ENCODE measurements at regions not wholly inside any gene's neighbourhood (a gene's known extent, or its start where the extent isn't known, plus 50 kb on each side); places are given as distances from the start of the nearest gene placed in this dataset.

- H3K4me3 ChIP-seq (ENCODE audit: low read depth, low read length): no peak overlapping the region
- no peaks in the 10 kb centered on the region for H3K4me1 ChIP-seq
- Mint-ChIP-seq H3K27me3 (ENCODE audit: insufficient read depth, unreplicated experiment) (no peaks in the 10 kb centered on the region), H3K36me3 (ENCODE audit: insufficient read depth, unreplicated experiment) (no peaks in the 10 kb centered on the region), H3K4me1 (ENCODE audit: low read depth, unreplicated experiment) (no peaks in the 10 kb centered on the region), H3K27ac (ENCODE audit: unreplicated experiment) (no peak overlapping the region), H3K9me3 (ENCODE audit: unreplicated experiment) (peaks cover 13% of the 10 kb centered on the region), H3K4me3 (ENCODE audit: unreplicated experiment) (no peak overlapping the region)
- H3K36me3 ChIP-seq (ENCODE audit: control insufficient read depth, insufficient read depth, low read length): no peaks in the 10 kb centered on the region
- intact Hi-C loops (cut with micrococcal nuclease; ENCODE audit: unreplicated experiment): loop anchor here (5.0 kb wide), 2 partner anchors 326 to 461 kb away; partner anchors contain the start of gene LEF1
- POLR2A ChIA-PET: no interaction called here
- H3K27me3 ChIP-seq (replicated peaks; ENCODE audit: control insufficient read depth, insufficient read depth, low read length): no peaks in the 10 kb centered on the region
- no peak for TF ChIP-seq CTCF (IDR thresholded peaks at IDR 0.05; ENCODE audit: insufficient read depth in 1 of 2, low read depth in 1 of 2, low read length in 1 of 2, severe bottlenecking in 1 of 2, unreplicated experiment in 1 of 2)
- peaks cover 3% of the 10 kb centered on the region; the same call in 1 of the 2 replicates for H3K9me3 ChIP-seq
- DNase-seq: no peak
- CTCF ChIA-PET: interaction anchor here (1.1 kb wide), 1 partner anchor 475 kb away, joined by 3 read pairs; no protein-coding TSS in a partner anchor
- BruUV-seq (replicated peaks): no TSS peak
Observed at GRCh38 chr4:108493596-108493931, 126.8 kb upstream of the RPL34 start.

GRCh38 chr4:108492816-108493595 is 127.4 kb upstream of the RPL34 start:
- no peaks in the 10 kb centered on the region for H3K36me3 Mint-ChIP-seq (ENCODE audit: insufficient read depth, unreplicated experiment)
- no peak overlapping the region for H3K27ac Mint-ChIP-seq (ENCODE audit: unreplicated experiment)
- H3K4me1 Mint-ChIP-seq (ENCODE audit: low read depth, unreplicated experiment): no peaks in the 10 kb centered on the region
- H3K36me3 ChIP-seq (ENCODE audit: control insufficient read depth, insufficient read depth, low read length): no peaks in the 10 kb centered on the region
- H3K27me3 Mint-ChIP-seq (ENCODE audit: insufficient read depth, unreplicated experiment): no peaks in the 10 kb centered on the region
- H3K4me1 ChIP-seq: no peaks in the 10 kb centered on the region
- ChIA-PET CTCF (interaction anchor here (1.1 kb wide), 1 partner anchor 474 kb away, joined by 3 read pairs; no protein-coding TSS in a partner anchor), POLR2A (no interaction called here)
- no peak overlapping the region for H3K4me3 Mint-ChIP-seq (ENCODE audit: unreplicated experiment)
- H3K27me3 ChIP-seq (replicated peaks; ENCODE audit: control insufficient read depth, insufficient read depth, low read length): no peaks in the 10 kb centered on the region
- peak; percentile 37 to 55 for TF ChIP-seq CTCF (IDR thresholded peaks at IDR 0.05; ENCODE audit: insufficient read depth in 1 of 2, low read depth in 1 of 2, low read length in 1 of 2, severe bottlenecking in 1 of 2, unreplicated experiment in 1 of 2)
- peak in 1 of 2 experiments; percentile 30 for DNase-seq
- peaks cover 3% of the 10 kb centered on the region; the same call in 1 of the 2 replicates for H3K9me3 ChIP-seq
- H3K9me3 Mint-ChIP-seq (ENCODE audit: unreplicated experiment): peaks cover 13% of the 10 kb centered on the region
- no peak overlapping the region for H3K4me3 ChIP-seq (ENCODE audit: low read depth, low read length)
- intact Hi-C loops (cut with micrococcal nuclease; ENCODE audit: unreplicated experiment): loop anchor here (5.0 kb wide), 2 partner anchors 326 to 461 kb away; partner anchors contain the start of gene LEF1
- no TSS peak for BruUV-seq (replicated peaks)

- DNase-seq: no peak
- BruUV-seq (replicated peaks): no TSS peak
- no peak for TF ChIP-seq CTCF (IDR thresholded peaks at IDR 0.05; ENCODE audit: insufficient read depth in 1 of 2, low read depth in 1 of 2, low read length in 1 of 2, severe bottlenecking in 1 of 2, unreplicated experiment in 1 of 2)
- Histone ChIP-seq H3K4me3 (ENCODE audit: low read depth, low read length) (no peak overlapping the region), H3K27me3 (replicated peaks; ENCODE audit: control insufficient read depth, insufficient read depth, low read length) (no peaks in the 10 kb centered on the region), H3K9me3 (peaks cover 3% of the 10 kb centered on the region; the same call in 1 of the 2 replicates), H3K36me3 (ENCODE audit: control insufficient read depth, insufficient read depth, low read length) (no peaks in the 10 kb centered on the region), H3K4me1 (no peaks in the 10 kb centered on the region)
- H3K4me1 Mint-ChIP-seq (ENCODE audit: low read depth, unreplicated experiment): no peaks in the 10 kb centered on the region
- H3K9me3 Mint-ChIP-seq (ENCODE audit: unreplicated experiment): peaks cover 10% of the 10 kb centered on the region
- ChIA-PET POLR2A (no interaction called here), CTCF (no interaction called here)
- H3K4me3 Mint-ChIP-seq (ENCODE audit: unreplicated experiment): no peak overlapping the region
- H3K27me3 Mint-ChIP-seq (ENCODE audit: insufficient read depth, unreplicated experiment): no peaks in the 10 kb centered on the region
- intact Hi-C loops (cut with micrococcal nuclease; ENCODE audit: unreplicated experiment): no loop called here
- H3K27ac Mint-ChIP-seq (ENCODE audit: unreplicated experiment): no peak overlapping the region
- no peaks in the 10 kb centered on the region for H3K36me3 Mint-ChIP-seq (ENCODE audit: insufficient read depth, unreplicated experiment)
Observed at GRCh38 chr4:108488865-108489264, 131.5 kb upstream of the RPL34 start.

Data from Caco-2 (cell line).